ENCODE measurements at regions not wholly inside any gene's neighbourhood (a gene's known extent, or its start where the extent isn't known, plus 50 kb on each side); places are given as distances from the start of the nearest gene placed in this dataset.
"Not testable (repeated sequence)": the region's sequence is repeated elsewhere in the genome, so short reads cannot be mapped to it uniquely, and the experiment has no call there.

DNA sequence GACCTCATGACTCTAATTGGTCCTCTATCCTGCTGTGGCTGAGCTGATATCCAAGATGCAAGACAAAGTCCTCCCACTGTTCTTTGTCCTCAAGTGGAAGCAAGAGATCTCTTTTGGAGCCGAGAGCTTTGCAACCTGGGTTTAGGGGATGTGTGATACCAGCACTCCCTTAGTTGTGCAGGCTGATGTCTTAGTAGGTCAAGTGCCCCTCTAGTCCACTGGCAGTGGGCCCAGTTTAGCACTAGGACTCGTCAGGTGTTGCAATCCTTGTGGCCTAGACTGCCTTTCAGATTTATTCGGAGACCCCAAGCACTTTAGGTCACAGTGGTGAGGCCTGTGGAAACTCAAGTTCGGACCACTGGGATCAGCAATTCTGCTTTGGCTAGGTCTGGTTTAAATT, 64.0 kb downstream of the GPRASP3 start:
- TF ChIP-seq CTCF (IDR thresholded peaks at IDR 0.05) = no peak
- no peaks in the 10 kb centered on the region for H3K9me3 ChIP-seq (ENCODE audit: control insufficient read depth, low read length)
- H3K27me3 ChIP-seq (ENCODE audit: control insufficient read depth, insufficient read depth, low read length) = no peaks in the 10 kb centered on the region
- no peak overlapping the region for H2AFZ ChIP-seq
- H3K27ac ChIP-seq = no peak overlapping the region
- no peaks in the 10 kb centered on the region for H3K4me1 ChIP-seq
- no peaks in the 10 kb centered on the region for H3K36me3 ChIP-seq (ENCODE audit: control insufficient read depth, insufficient read depth, low read length)
- no peak overlapping the region for H3K4me2 ChIP-seq (ENCODE audit: low read length)
- no peak overlapping the region for H3K4me3 ChIP-seq (ENCODE audit: low read depth, low read length)
- no peak overlapping the region for H3K9ac ChIP-seq
- H3K79me2 ChIP-seq = no peaks in the 10 kb centered on the region

- peaks cover 1% of the 10 kb centered on the region for H3K79me2 ChIP-seq
- no peak overlapping the region for H3K4me3 ChIP-seq (ENCODE audit: low read depth, low read length)
- H3K9ac ChIP-seq = no peak overlapping the region
- no peak for TF ChIP-seq CTCF (IDR thresholded peaks at IDR 0.05)
- H3K4me2 ChIP-seq (ENCODE audit: low read length) = no peak overlapping the region
- no peaks in the 10 kb centered on the region for H3K27me3 ChIP-seq (ENCODE audit: control insufficient read depth, insufficient read depth, low read length)
- H3K4me1 ChIP-seq = no peaks in the 10 kb centered on the region
- no peak overlapping the region for H2AFZ ChIP-seq
- no peak overlapping the region for H3K27ac ChIP-seq
- H3K36me3 ChIP-seq (ENCODE audit: control insufficient read depth, insufficient read depth, low read length) = no peaks in the 10 kb centered on the region
- no peaks in the 10 kb centered on the region for H3K9me3 ChIP-seq (ENCODE audit: control insufficient read depth, low read length)
These were observed 66.7 kb downstream of the GPRASP3 start for GRCh38 chrX:102787283-102787682.

DNA sequence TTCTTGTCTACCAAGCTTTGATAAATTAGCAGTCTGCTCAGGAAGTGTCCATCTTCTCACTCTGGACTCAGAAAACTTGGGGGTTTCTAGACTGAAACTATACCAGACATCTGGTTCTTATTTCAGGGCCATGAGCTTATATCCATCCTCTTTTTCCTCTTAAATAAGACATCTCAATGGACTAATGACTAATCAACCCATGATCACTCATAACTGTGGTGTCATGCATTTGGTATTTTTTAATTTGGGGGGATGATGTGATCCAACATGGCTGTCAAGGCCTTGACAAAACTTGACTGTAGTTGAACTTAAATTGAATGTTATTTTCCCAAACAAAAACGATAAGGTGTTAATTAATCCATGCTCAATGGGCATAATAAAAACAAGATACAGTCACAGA, 87.8 kb downstream of the GPRASP3 start:
- Histone ChIP-seq H3K4me1 (no peaks in the 10 kb centered on the region), H3K36me3 (ENCODE audit: control insufficient read depth, insufficient read depth, low read length) (no peaks in the 10 kb centered on the region), H3K27me3 (ENCODE audit: control insufficient read depth, insufficient read depth, low read length) (no peaks in the 10 kb centered on the region), H3K4me3 (ENCODE audit: low read depth, low read length) (no peak overlapping the region), H3K79me2 (no peaks in the 10 kb centered on the region), H3K27ac (no peak overlapping the region), H3K4me2 (ENCODE audit: low read length) (no peak overlapping the region), H3K9me3 (ENCODE audit: control insufficient read depth, low read length) (no peaks in the 10 kb centered on the region), H3K9ac (no peak overlapping the region), H2AFZ (no peak overlapping the region)
- TF ChIP-seq CTCF (IDR thresholded peaks at IDR 0.05) = no peak

DNA sequence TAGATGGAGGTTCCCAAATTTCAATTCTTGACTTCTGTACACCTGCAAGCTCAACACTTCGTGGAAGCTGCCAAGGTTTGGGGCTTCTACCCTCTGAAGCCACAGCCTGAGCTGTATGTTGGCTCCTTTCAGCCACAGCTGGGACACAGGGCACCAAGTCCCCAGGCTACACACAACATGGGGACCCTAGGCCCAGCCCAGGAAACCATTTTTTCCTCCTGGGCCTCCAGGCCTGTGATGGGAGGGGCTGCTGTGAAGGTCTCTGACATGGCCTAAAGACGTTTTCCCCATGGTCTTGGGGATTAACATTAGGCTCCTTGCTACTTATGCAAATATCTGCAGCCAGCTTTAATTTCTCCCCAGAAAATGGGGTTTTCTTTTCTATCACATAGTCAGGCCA, 97.7 kb downstream of the GPRASP3 start:
- H2AFZ ChIP-seq; H3K4me2 ChIP-seq (ENCODE audit: low read length); H3K27me3 ChIP-seq (ENCODE audit: control insufficient read depth, insufficient read depth, low read length); H3K79me2 ChIP-seq; H3K4me1 ChIP-seq; H3K9me3 ChIP-seq (ENCODE audit: control insufficient read depth, low read length); H3K4me3 ChIP-seq (ENCODE audit: low read depth, low read length); H3K36me3 ChIP-seq (ENCODE audit: control insufficient read depth, insufficient read depth, low read length); H3K9ac ChIP-seq; H3K27ac ChIP-seq: not testable (repeated sequence)

DNA sequence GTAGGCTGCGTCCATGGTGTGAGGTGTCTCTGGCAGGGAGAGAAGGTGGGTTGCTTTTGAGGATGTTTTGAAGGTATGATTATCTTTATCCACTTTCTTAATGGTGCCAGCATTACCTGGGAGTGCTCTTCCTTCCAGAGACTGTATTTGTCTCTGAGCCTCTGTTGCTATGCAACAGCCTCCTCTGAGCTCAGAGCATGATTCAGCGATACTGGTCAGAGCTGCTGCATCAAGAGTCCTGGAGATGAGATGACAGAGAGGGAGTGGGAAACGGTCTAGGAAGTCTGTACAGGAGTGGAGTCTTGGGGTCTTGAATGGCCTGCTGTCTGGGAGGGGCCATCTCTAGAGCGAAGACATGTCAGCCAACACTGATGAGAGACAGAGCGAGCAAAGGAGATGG, 104.4 kb upstream of the RAB40AL start:
- no peaks in the 10 kb centered on the region for H3K4me1 ChIP-seq
- H2AFZ ChIP-seq = no peak overlapping the region
- no peak overlapping the region for H3K27ac ChIP-seq
- H3K4me2 ChIP-seq (ENCODE audit: low read length) = no peak overlapping the region
- no peaks in the 10 kb centered on the region for H3K36me3 ChIP-seq (ENCODE audit: control insufficient read depth, insufficient read depth, low read length)
- no peak for TF ChIP-seq CTCF (IDR thresholded peaks at IDR 0.05)
- no peak overlapping the region for H3K4me3 ChIP-seq (ENCODE audit: low read depth, low read length)
- H3K9ac ChIP-seq = no peak overlapping the region
- H3K79me2 ChIP-seq = no peaks in the 10 kb centered on the region
- H3K9me3 ChIP-seq (ENCODE audit: control insufficient read depth, low read length) = no peaks in the 10 kb centered on the region
- H3K27me3 ChIP-seq (ENCODE audit: control insufficient read depth, insufficient read depth, low read length) = no peaks in the 10 kb centered on the region

Measured in parathyroid adenoma (tissue), 2 donors.